GM21619 (cell line): ENCODE measurements at regions not wholly inside any gene's neighbourhood (a gene's known extent, or its start where the extent isn't known, plus 50 kb on each side); places are given as distances from the start of the nearest gene placed in this dataset.
"Not testable (repeated sequence)": the region's sequence is repeated elsewhere in the genome, so short reads cannot be mapped to it uniquely, and the experiment has no call there.

Experiments used
- ATAC-seq: cut with Tn5 transposase; IDR thresholded peaks from one replicate; pipeline ENCODE4 v1.9.1; 2021; ENCODE audit not compliant: unreplicated experiment

DNA sequence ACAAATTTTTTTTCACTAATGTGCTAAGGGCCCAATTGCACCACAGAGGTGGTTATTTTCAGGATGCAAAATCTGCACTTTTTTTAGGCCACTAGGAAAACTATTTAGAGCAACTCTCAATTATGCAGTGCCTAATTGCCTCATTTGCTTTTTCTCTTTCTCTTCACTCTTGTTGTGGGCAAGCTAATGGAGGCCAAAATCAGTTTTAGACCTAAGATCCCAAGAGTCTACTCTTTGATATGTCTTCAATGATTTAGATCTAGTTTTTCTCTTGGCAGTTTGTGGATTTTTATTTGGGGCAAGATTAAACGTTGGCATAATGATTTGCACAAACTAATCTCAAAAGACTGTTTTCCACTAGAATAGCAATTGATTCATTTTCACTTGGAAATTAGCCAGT, 1996.9 kb downstream of the LRRC4C start:
- ATAC-seq: no peak

- no peak for ATAC-seq
Measured at GRCh38 chr11:39461066-39461465, 1998.4 kb downstream of the LRRC4C start.

DNA sequence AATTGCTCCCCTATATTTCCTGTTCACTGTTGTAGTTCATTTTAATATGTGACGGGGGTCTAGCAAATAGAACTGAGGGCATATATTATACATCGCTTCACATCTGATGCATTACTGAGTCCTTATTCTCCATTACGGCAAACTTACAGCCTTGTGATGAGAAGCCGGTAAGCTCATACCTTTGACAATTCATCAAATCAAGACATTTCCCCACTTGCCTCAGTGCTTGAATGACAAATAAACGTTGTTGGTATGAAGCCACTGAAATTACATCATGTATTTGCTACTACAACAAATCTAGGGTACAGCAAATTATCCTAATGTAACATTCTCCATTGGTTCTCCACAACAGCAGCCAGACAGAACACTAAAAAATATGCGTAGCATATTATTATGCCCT, 1999.8 kb downstream of the LRRC4C start:
- ATAC-seq: no peak

DNA sequence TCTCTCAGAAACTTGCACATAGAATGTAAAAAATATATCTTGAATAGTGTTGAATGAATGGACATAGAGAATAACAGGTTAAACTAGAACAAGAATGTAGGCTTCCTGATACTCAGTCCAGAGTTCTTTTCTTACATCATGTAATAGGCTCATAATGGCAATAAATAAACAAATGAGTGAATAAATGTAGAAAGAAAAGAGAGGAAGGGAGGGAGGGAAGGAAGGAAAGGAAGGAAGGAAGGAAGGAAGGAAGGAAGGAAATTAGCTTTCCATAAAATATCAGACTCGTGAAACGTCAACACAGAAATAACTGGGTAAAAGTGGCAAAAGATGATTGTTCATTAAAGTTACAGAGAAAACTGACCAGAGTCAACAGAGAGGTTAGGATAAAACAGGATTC, 2001.0 kb downstream of the LRRC4C start:
- ATAC-seq: no peak

GRCh38 chr11:39443424-39444022, 2015.9 kb downstream of the LRRC4C start:
- no peak for ATAC-seq

- ATAC-seq: no peak
Measured at GRCh38 chr11:39442177-39442576, 2017.3 kb downstream of the LRRC4C start.

DNA sequence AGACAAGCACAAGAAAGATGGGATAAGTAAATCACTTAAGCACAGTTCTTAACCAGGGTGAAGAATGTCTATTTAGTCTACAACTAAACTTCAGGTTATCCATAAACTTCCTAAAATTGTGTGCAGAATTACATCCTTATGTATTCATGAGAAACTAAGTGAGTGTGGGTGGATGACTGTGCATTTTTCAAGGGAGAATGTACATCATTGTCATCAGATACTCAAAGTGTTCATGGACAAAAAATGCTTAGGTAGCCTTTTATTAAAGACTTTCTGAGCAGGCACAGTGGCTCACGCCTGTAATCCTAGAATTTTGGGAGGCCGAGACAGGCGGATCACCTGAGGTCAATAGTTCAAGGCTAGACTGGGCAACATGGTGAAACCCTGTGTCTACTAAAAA, 2023.8 kb downstream of the LRRC4C start:
- no peak for ATAC-seq

DNA sequence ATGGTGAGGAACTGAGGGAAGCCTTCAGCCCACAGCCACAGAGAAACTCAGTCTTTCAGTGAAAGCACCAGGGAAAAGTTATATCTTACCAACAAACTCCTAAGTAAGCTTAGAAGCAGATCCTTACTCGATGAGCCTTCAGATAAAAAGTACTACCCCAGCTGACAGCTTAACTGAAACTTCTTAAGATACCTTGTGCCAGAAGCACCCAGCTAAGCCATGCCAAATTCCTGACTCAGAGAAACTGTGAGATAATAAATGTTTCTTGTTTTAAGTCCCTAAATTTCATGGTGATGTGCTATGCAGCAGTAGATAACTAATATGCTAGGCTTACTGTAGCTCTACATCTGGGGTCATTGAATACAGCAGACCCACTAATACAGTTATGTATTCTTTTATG, 2025.0 kb downstream of the LRRC4C start:
- no peak for ATAC-seq

DNA sequence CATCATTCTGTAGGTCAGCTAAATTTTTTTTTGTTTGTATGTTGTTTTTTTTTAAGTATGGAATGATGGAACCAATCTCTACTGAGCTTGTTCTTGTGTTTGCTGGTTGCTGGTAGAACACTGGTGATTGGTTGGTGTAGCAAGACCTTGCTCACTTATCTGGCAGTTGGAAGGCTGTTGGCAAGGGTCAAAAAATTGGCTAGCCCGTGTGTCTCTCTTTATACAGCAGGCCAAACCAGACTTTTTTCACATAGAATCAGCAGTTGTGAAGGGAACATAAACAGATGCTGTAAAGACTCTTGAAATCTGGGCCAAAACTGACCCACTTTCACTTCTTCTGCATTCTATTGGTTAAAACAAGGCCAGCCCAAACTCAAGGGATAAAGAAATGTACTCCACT, 2026.5 kb downstream of the LRRC4C start:
- no peak for ATAC-seq

DNA sequence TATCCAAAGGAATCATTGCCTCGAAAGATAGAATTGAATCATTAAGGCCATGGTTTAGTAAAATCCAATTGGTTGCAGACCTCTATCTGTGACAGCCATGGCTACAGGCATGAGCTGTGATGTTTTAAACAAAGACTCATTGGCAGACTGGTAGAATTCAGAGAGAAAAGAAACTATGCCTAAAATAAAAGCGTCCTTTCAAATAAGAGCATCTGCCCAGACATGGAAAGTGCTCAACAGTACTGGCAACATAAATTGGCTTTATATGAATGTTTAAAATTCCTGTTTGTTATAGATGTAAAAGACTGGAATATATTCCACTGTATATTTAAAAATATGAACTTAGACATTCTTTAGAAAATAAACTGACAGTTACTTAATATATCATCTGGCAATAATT, 2034.2 kb downstream of the LRRC4C start:
- no peak for ATAC-seq

- no peak for ATAC-seq
Measured at GRCh38 chr11:39412117-39412516, 2047.3 kb downstream of the LRRC4C start.

DNA sequence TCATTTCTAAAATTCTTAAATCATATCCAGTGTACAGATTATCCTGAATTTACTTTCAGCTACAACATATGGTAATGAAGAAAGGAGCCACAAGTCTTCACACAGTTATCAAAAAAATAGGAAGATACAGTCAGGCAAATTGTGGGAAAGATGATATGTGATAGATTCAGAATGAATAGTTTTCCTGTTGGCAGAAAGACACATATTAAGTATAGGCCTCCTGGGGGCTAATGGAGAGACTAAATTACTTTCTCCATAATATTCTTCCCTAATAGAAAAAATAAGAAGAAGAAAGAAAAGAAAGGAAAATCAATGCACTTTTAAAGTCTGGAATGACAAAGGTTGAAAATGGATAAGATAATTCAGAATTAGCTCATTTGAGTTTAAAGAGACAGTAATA, 2073.5 kb downstream of the LRRC4C start:
- ATAC-seq: no peak

GRCh38 chr11:39374963-39375698, 2084.3 kb downstream of the LRRC4C start:
- ATAC-seq: no peak

DNA sequence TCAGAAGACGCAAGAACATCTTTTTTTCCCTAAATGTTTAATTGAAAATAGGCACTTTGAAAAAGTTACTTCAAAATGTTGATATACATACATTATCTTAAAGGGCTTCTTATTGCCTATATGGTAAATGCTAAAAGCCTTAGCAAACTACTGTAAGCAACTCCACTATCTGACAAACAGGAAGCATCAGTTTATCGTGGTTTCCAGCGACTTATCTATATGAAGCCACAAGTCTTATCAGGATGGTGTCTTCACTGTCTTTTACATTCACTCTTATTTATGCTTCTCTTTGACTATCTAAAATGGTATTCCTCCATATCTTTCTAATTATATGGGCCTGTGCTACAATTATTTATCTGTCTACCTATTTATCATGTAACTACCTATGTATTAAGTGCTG, 2091.9 kb downstream of the LRRC4C start:
- no peak for ATAC-seq

DNA sequence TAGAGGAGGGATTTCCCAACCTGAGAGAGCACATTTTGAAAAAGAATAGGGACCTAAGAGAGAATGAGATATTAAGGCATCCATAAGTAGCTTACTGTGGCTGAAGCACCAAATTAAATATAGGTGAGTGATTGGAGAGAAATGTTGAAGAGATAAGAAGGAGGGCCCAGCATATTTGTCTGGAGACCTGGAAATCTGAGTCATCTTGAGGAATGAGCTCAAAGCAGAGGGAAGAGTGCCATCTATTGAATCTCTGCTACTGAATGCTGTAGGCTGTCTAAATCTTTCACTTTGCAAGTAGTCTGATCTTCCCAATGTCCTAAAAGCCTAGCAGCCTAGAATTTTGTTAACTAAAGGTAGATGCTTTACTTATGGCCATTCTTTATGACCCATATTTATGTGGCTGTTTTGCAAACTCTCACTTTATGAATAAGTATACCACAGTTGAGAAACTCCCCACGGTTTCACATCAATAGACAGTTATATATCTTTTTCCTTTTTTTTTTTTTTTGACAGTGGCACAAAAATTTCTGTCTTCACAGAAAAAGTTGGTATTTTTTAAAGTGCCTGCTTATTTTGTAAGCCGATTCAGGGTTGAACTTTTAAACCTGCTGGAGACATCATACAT, 2093.5 kb downstream of the LRRC4C start:
- ATAC-seq: no peak

GRCh38 chr11:39363571-39363970, 2095.9 kb downstream of the LRRC4C start:
- ATAC-seq: no peak

- no peak for ATAC-seq
Measured at GRCh38 chr11:39361557-39361956, 2097.9 kb downstream of the LRRC4C start.

- no peak for ATAC-seq
Measured at GRCh38 chr11:39345834-39346442, 2113.5 kb downstream of the LRRC4C start.

GRCh38 chr11:39341461-39341860, 2118.0 kb downstream of the LRRC4C start:
- no peak for ATAC-seq

GRCh38 chr11:39333006-39333405, 2126.4 kb downstream of the LRRC4C start:
- ATAC-seq: not testable (repeated sequence)

GRCh38 chr11:39327302-39327701, 2132.2 kb downstream of the LRRC4C start:
- no peak for ATAC-seq

- ATAC-seq: not testable (repeated sequence)
Measured at GRCh38 chr11:39311888-39312287, 2147.6 kb downstream of the LRRC4C start.
